HCEC 1CT (cell line): ENCODE measurements at regions not wholly inside any gene's neighbourhood (a gene's known extent, or its start where the extent isn't known, plus 50 kb on each side); places are given as distances from the start of the nearest gene placed in this dataset.
"Not testable (repeated sequence)": the region's sequence is repeated elsewhere in the genome, so short reads cannot be mapped to it uniquely, and the experiment has no call there.

Experiments used
- DNase-seq: peaks from one replicate; pipeline ENCODE4 v3.0.0-alpha.2; 2017

DNA sequence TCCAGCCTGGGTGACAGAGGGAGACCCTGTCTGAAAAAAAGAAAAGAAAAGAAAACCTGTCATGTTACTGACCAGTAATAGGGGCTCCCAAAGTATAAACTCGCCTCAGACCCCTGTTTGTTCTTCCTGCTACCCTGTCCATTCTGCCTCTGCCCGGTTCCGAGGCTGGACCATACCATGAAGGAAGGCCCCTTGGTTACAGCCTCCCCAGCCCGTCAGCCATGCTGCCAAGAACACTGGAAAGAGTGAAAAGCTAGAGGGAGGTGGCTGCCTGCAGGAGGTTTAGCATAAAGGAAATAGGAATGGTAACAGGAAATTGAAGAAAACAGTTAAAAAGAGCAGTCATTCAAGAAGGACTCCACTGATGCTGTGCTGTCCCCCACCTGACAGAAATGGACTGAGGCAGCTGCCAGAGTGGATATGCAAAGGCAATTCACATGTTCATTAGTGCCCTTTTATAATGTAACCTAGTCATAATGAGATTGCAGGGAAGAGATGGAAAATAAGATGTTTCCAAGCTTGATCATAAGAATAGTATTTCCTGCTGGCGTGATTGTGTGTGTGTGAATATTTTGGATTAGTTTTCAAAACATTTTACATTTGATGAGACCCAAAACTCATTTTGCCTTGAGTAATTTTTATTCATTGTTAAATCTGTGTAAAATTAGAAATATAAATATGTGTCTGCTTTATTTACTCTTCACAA, 102.6 kb downstream of the GOSR1 start:
- peak; percentile 39 for DNase-seq

DNA sequence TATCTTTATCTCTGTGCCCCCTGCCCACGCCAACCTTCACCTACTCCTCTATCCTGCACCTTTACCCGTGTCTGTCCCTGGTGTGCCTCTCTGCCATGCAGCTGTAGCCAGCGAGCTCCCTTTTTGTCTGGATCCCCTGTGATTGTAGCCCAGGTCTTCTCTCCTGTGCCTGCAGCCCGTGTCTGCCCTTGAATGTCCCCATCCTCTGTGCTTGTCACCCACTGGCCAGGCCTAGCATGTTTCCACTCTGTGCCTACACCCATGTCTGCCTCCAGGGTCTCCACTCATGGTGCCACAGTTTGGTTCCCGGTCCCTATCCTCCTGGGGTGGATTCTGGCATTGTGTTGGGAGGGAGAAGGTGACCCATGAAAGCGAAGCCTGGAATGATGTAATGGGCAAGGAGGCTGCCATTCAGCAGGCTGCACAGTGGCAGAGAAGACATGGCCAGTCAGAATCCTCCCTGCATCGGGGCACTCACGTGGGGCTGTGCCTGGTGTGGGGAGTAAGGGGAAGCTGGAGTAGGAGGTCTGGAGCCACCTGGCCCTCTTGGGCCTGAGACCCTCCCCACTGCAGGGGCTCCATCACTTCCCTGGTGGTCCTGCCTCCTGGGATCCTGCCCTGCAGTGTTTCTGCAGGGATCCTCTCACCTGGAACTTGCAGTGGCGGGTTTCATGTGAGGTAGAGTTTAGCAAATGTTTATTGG, 101.0 kb downstream of the GOSR1 start:
- DNase-seq, result not testable (repeated sequence)
